GM19467 (cell line): ENCODE measurements at regions not wholly inside any gene's neighbourhood (a gene's known extent, or its start where the extent isn't known, plus 50 kb on each side); places are given as distances from the start of the nearest gene placed in this dataset.

ENCODE experiments used
- ATAC-seq: cut with Tn5 transposase; IDR thresholded peaks from one replicate; pipeline ENCODE4 v1.9.1; 2021; ENCODE audit warnings: mild to moderate bottlenecking, moderate library complexity; ENCODE audit not compliant: unreplicated experiment

- ATAC-seq, result no peak
These were observed 157.6 kb downstream of the TDRD15 start for GRCh38 chr2:21281384-21281783.

- ATAC-seq, result no peak
These were observed 158.2 kb downstream of the TDRD15 start for GRCh38 chr2:21281791-21282514.

- ATAC-seq, result no peak
These were observed 158.7 kb downstream of the TDRD15 start for GRCh38 chr2:21282515-21282898.

GRCh38 chr2:21288299-21288698, 164.5 kb downstream of the TDRD15 start:
- no peak for ATAC-seq

GRCh38 chr2:21288739-21289520, 165.2 kb downstream of the TDRD15 start:
- no peak for ATAC-seq

- no peak for ATAC-seq
These were observed 165.8 kb downstream of the TDRD15 start for GRCh38 chr2:21289551-21289950.

GRCh38 chr2:21289989-21290388, 166.2 kb downstream of the TDRD15 start:
- no peak for ATAC-seq

GRCh38 chr2:21291426-21291825, 167.7 kb downstream of the TDRD15 start:
- no peak for ATAC-seq

- no peak for ATAC-seq
These were observed 170.7 kb downstream of the TDRD15 start for GRCh38 chr2:21294446-21294845.

- ATAC-seq, result no peak
These were observed 175.6 kb downstream of the TDRD15 start for GRCh38 chr2:21299411-21299810.

- no peak for ATAC-seq
These were observed 178.2 kb downstream of the TDRD15 start for GRCh38 chr2:21301871-21302455.

- ATAC-seq, result no peak
These were observed 180.1 kb downstream of the TDRD15 start for GRCh38 chr2:21303876-21304275.

GRCh38 chr2:21305581-21305980, 181.8 kb downstream of the TDRD15 start:
- no peak for ATAC-seq

GRCh38 chr2:21306235-21306634, 182.5 kb downstream of the TDRD15 start:
- no peak for ATAC-seq

- ATAC-seq, result no peak
These were observed 183.3 kb downstream of the TDRD15 start for GRCh38 chr2:21307037-21307436.

GRCh38 chr2:21310493-21310892, 186.7 kb downstream of the TDRD15 start:
- no peak for ATAC-seq

- no peak for ATAC-seq
These were observed 190.6 kb downstream of the TDRD15 start for GRCh38 chr2:21314322-21314835.

- ATAC-seq, result peak; percentile 86
These were observed 193.4 kb downstream of the TDRD15 start for GRCh38 chr2:21317131-21317530.

- no peak for ATAC-seq
These were observed 194.5 kb downstream of the TDRD15 start for GRCh38 chr2:21318263-21318662.

- ATAC-seq, result no peak
These were observed 202.4 kb downstream of the TDRD15 start for GRCh38 chr2:21326152-21326551.

- no peak for ATAC-seq
These were observed 204.4 kb downstream of the TDRD15 start for GRCh38 chr2:21328177-21328576.
